Right lobe of liver (tissue), 4 donors: ENCODE measurements at regions not wholly inside any gene's neighbourhood (a gene's known extent, or its start where the extent isn't known, plus 50 kb on each side); places are given as distances from the start of the nearest gene placed in this dataset.

ENCODE experiments used
- POLR2A ChIP-seq: fragments of 450-650 bp; IDR thresholded peaks from one replicate; pipeline ENCODE4 v1.6.1; 2017; ENCODE audit warnings: antibody characterized with exemption, mild to moderate bottlenecking
- TF ChIP-seq, protein P1 (sequence below), 4 donors: fragments of 200-600 bp in 3 of 4; fragments of 450-650 bp in 1 of 4; IDR thresholded peaks; one replicate each; pipeline versions ENCODE4 v1.5.1 to v1.8.0; 2016 to 2022; ENCODE audit warnings: antibody characterized with exemption in 4 of 4, mild to moderate bottlenecking in 2 of 4
- donor health status: DM: no; HTN: no; CAD: no.
- donor health status: DM: no; HTN: no; CAD: no.
- donor health status: DM: no; HTN: yes; CAD: no.

DNA sequence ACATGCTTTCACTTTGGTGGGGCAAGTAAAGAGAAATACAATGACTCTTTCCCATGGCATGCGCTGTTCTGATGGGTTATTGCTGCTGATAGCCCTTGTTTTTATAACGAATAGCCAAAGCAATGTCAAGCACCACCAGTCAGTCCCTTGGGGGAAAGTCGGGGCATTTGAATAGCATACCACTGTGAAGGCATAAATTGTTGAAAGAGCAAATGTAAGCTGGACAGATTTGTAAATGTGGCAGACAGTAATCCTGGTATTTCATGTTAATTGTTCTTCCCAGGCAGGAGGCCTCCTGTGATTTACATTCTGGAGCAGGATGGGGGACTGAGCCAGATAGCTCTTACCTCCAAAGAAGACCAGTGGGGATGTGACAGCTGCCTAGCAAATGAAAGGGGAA lies 293.3 kb downstream of the ADRA2A start:
- TF ChIP-seq, protein P1, sequence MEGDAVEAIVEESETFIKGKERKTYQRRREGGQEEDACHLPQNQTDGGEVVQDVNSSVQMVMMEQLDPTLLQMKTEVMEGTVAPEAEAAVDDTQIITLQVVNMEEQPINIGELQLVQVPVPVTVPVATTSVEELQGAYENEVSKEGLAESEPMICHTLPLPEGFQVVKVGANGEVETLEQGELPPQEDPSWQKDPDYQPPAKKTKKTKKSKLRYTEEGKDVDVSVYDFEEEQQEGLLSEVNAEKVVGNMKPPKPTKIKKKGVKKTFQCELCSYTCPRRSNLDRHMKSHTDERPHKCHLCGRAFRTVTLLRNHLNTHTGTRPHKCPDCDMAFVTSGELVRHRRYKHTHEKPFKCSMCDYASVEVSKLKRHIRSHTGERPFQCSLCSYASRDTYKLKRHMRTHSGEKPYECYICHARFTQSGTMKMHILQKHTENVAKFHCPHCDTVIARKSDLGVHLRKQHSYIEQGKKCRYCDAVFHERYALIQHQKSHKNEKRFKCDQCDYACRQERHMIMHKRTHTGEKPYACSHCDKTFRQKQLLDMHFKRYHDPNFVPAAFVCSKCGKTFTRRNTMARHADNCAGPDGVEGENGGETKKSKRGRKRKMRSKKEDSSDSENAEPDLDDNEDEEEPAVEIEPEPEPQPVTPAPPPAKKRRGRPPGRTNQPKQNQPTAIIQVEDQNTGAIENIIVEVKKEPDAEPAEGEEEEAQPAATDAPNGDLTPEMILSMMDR (IDR thresholded peaks at IDR 0.05), result no peak
- no peak for TF ChIP-seq POLR2A
